OCI-LY3 (cell line): ENCODE measurements at regions not wholly inside any gene's neighbourhood (a gene's known extent, or its start where the extent isn't known, plus 50 kb on each side); places are given as distances from the start of the nearest gene placed in this dataset.

Experiments used
- CTCF ChIP-seq: fragments of 200-600, 300-600 bp; sonication (generic); IDR thresholded peaks from 2 replicates; pipeline ENCODE4 v1.5.1; 2014; ENCODE audit warnings: antibody characterized with exemption, low read length, low read depth
- EZH2phosphoT487 ChIP-seq: fragments of 200-600 bp; shearing (Covaris generic); IDR thresholded peaks from 2 replicates; pipeline ENCODE4 v1.6.1; 2018; ENCODE audit warnings: antibody characterized with exemption, mixed run types, low read depth

GRCh38 chr6:115728171-115728570 lies 332.5 kb downstream of the FRK start:
- TF ChIP-seq CTCF (no peak), EZH2phosphoT487 (no peak)
